ENCODE measurements at regions not wholly inside any gene's neighbourhood (a gene's known extent, or its start where the extent isn't known, plus 50 kb on each side); places are given as distances from the start of the nearest gene placed in this dataset.

- TF ChIP-seq POLR2A (IDR thresholded peaks at IDR 0.05) (no peak), CTCF (IDR thresholded peaks at IDR 0.05) (no peak)
Measured at GRCh38 chr5:172546196-172546595, 91.9 kb upstream of the SH3PXD2B start.

Data from esophagus squamous epithelium (tissue), 4 donors.